T-cell (primary cell): ENCODE measurements at regions not wholly inside any gene's neighbourhood (a gene's known extent, or its start where the extent isn't known, plus 50 kb on each side); places are given as distances from the start of the nearest gene placed in this dataset.

Source experiments
- ATAC-seq, 4 experiments: fragments of 200-7000 bp in 3 of 4; fragments of 150-1000 bp in 1 of 4; cut with Tn5 transposase; replicated peaks in 1 of 4; 1 replicate in 3 of 4; 2 replicates in 1 of 4; pipeline ENCODE4 v1.10.0; 2021; ENCODE audit warnings: moderate library complexity in 3 of 4, mild to moderate bottlenecking in 2 of 4, moderate number of reproducible peaks in 1 of 4
- CTCF ChIA-PET, 2 donors: fragments of 300-600 bp; sonication (Branson Sonifier 250); formaldehyde crosslinking; loops; one replicate each; lab custom pipeline; 2022; ENCODE audit warnings: antibody characterized with exemption in 2 of 2; lab: Charles Lee
- POLR2A ChIA-PET, 2 donors: fragments of 300-600 bp; sonication (Branson Sonifier 250); formaldehyde crosslinking; loops; one replicate each; lab custom pipeline; 2022; ENCODE audit warnings: antibody characterized with exemption in 2 of 2; lab: Charles Lee
- DNase-seq, 35 experiments: peaks; one replicate each; pipeline versions ENCODE4 v3.0.0 to v3.0.0-alpha.2; 2013 to 2023
- H3K27ac ChIP-seq: one replicate; pipeline ENCODE4 v1.5.1; 2013; ENCODE audit warnings: low read length
- H3K27me3 ChIP-seq, 2 experiments: replicated peaks in 1 of 2; 1 replicate in 1 of 2; 2 replicates in 1 of 2; pipeline versions ENCODE4 v1.6.1 to v1.7.0; 2013; ENCODE audit warnings: low read length in 1 of 2, mixed read lengths in 1 of 2; ENCODE audit not compliant: control insufficient read depth in 2 of 2, insufficient read depth in 2 of 2; ENCODE audit errors: extremely low read depth in 1 of 2
- H3K36me3 ChIP-seq, 2 donors: 1 replicate in 1 of 2; 2 replicates in 1 of 2; pipeline versions ENCODE4 v1.6.1 to v1.7.0; 2013; ENCODE audit warnings: low read length in 1 of 2; ENCODE audit not compliant: control insufficient read depth in 2 of 2, insufficient read depth in 1 of 2; ENCODE audit errors: extremely low read depth in 1 of 2
- H3K4me1 ChIP-seq, 2 experiments: 1 replicate in 1 of 2; 2 replicates in 1 of 2; pipeline versions ENCODE4 v1.6.1 to v1.7.0; 2013; ENCODE audit warnings: low read length in 2 of 2, mixed read lengths in 1 of 2; ENCODE audit not compliant: insufficient read depth in 2 of 2, control insufficient read depth in 1 of 2; ENCODE audit errors: extremely low read depth in 1 of 2
- H3K4me3 ChIP-seq, 2 donors: 1 replicate in 1 of 2; 2 replicates in 1 of 2; pipeline versions ENCODE4 v1.5.1 to v1.7.0; 2013; ENCODE audit warnings: mild to moderate bottlenecking in 2 of 2, low read length in 1 of 2, moderate library complexity in 1 of 2; ENCODE audit not compliant: control insufficient read depth in 1 of 2; ENCODE audit errors: extremely low read depth in 1 of 2
- H3K9me3 ChIP-seq: 2 replicates; pipeline ENCODE4 v1.7.0; 2013
- H3K27ac Mint-ChIP-seq, 2 donors: one replicate each; pipeline ENCODE4 v1.8.0; 2020 to 2021; ENCODE audit warnings: mild to moderate bottlenecking in 2 of 2, mixed read lengths in 2 of 2
- H3K27me3 Mint-ChIP-seq, 2 donors: one replicate each; pipeline ENCODE4 v1.8.0; 2021 to 2022; ENCODE audit warnings: mixed read lengths in 2 of 2
- H3K36me3 Mint-ChIP-seq: one replicate; pipeline ENCODE4 v1.8.0; 2021; ENCODE audit warnings: mixed read lengths
- H3K4me1 Mint-ChIP-seq, 3 donors: one replicate each; pipeline ENCODE4 v1.8.0; 2020 to 2022; ENCODE audit warnings: mixed read lengths in 3 of 3, mild to moderate bottlenecking in 1 of 3
- H3K4me3 Mint-ChIP-seq, 3 donors: one replicate each; pipeline ENCODE4 v1.8.0; 2020 to 2022; ENCODE audit warnings: mild to moderate bottlenecking in 3 of 3, mixed read lengths in 3 of 3, moderate library complexity in 3 of 3
- H3K9me3 Mint-ChIP-seq, 3 donors: one replicate each; pipeline ENCODE4 v1.8.0; 2020 to 2022; ENCODE audit warnings: mixed read lengths in 3 of 3
- WGBS: methylation state at CpG from one replicate; pipeline ENCODE4 v1.1.5; 2013; ENCODE audit warnings: missing lambda C conversion rate; ENCODE audit not compliant: insufficient coverage; 5-methylcytosine and 5-hydroxymethylcytosine counted together

DNA sequence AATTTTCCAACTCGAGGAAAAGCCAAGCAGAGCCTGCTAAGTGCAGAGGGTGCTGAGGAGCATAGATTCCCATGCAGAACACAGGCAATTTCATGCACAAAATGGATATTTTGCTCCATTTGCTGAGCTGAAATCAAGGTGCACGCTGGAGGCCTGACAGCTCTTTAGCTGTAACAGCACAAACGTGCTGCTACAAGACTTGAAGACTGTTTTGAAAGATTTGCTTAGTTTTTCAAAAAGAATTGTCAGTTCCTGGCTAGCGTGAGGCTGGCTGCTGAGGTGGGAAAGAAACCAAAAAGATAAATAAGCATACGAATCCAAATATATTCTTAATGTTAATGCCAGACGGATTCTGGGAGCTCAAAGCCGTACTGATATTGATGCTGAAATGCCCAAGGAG lies 309.0 kb upstream of the MAF start:
- 71% methylated on average over 3 of the region's 7 CpGs for WGBS
- no peak overlapping the region for H3K4me3 ChIP-seq
- ATAC-seq (no peak), DNase-seq (no peak)
- no peak overlapping the region for H3K27ac ChIP-seq
- no peaks in the 10 kb centered on the region for H3K9me3 ChIP-seq
- ChIA-PET CTCF (no interaction called here), POLR2A (no interaction called here)
- H3K27ac Mint-ChIP-seq = no peak overlapping the region
- no peaks in the 10 kb centered on the region for H3K9me3 Mint-ChIP-seq
- no peaks in the 10 kb centered on the region for H3K36me3 ChIP-seq
- no peaks in the 10 kb centered on the region for H3K36me3 Mint-ChIP-seq
- H3K27me3 ChIP-seq = peaks cover 0 to 4% of the 10 kb centered on the region in 2 experiments
- no peaks in the 10 kb centered on the region for H3K4me1 Mint-ChIP-seq
- H3K4me3 Mint-ChIP-seq = no peak overlapping the region
- H3K27me3 Mint-ChIP-seq = peaks cover 0 to 4% of the 10 kb centered on the region in 2 donors
- H3K4me1 ChIP-seq = no peaks in the 10 kb centered on the region

DNA sequence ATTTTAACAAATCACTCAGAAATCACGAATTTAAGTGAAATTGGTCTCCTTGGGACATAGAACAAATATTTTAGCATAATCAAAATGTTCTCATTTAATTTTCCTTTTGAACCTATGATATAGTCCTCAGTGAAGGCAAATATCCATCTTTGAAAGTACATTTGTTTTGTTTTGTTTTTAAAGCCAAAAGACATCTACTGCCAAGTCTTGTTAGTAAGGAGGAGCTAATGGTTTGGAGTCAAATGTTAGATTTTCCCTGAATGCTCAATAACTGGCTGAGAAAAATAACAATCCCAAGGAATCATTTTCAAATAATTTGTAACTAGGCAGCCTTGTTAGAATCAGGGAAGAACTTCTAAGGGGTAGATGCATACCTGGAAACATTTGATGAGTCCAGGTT lies 302.9 kb upstream of the MAF start:
- Mint-ChIP-seq H3K9me3 (peaks cover 0 to 3% (median 2%) of the 10 kb centered on the region in 3 donors), H3K4me3 (no peak overlapping the region), H3K27ac (no peak overlapping the region), H3K27me3 (peaks cover 0 to 10% of the 10 kb centered on the region in 2 donors), H3K4me1 (no peaks in the 10 kb centered on the region), H3K36me3 (no peaks in the 10 kb centered on the region)
- Histone ChIP-seq H3K27ac (no peak overlapping the region), H3K4me1 (no peaks in the 10 kb centered on the region), H3K9me3 (no peaks in the 10 kb centered on the region), H3K4me3 (no peak overlapping the region), H3K36me3 (no peaks in the 10 kb centered on the region), H3K27me3 (peaks cover 0 to 6% of the 10 kb centered on the region in 2 experiments)
- no peak for ATAC-seq
- DNase-seq = no peak
- POLR2A ChIA-PET = no interaction called here
- CTCF ChIA-PET = no interaction called here
- WGBS = no CpG with 5 or more reads among the region's 1 CpG

DNA sequence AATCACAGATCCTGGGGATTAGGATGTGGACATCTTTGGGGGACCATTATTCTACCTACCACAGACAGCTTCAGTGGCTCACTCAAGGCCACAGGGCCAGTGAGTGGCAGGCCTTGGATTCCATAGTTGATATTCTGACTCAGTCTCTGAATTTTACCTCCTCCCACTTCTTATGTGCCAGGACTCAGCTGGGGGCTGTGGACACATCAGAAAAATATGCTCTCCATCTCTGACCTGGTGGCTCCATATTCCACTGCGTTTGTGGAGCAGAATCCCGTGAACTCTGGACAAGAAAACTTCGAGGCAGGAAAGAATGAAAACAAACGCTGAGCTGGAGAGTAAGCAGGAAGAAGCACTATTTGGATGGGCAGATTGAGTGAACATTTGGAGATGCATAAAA lies 301.8 kb upstream of the MAF start:
- WGBS = 77% methylated on average over 4 of the region's 4 CpGs
- Mint-ChIP-seq H3K9me3 (peaks cover 0 to 3% (median 2%) of the 10 kb centered on the region in 3 donors), H3K27ac (no peak overlapping the region), H3K4me3 (no peak overlapping the region), H3K36me3 (no peaks in the 10 kb centered on the region), H3K4me1 (no peaks in the 10 kb centered on the region), H3K27me3 (peaks cover 0 to 8% of the 10 kb centered on the region in 2 donors)
- Histone ChIP-seq H3K4me1 (no peaks in the 10 kb centered on the region), H3K27ac (no peak overlapping the region), H3K27me3 (peaks cover 0 to 6% of the 10 kb centered on the region in 2 experiments), H3K9me3 (no peaks in the 10 kb centered on the region), H3K4me3 (no peak overlapping the region), H3K36me3 (no peaks in the 10 kb centered on the region)
- POLR2A ChIA-PET = no interaction called here
- no peak for ATAC-seq
- CTCF ChIA-PET = no interaction called here
- no peak for DNase-seq

DNA sequence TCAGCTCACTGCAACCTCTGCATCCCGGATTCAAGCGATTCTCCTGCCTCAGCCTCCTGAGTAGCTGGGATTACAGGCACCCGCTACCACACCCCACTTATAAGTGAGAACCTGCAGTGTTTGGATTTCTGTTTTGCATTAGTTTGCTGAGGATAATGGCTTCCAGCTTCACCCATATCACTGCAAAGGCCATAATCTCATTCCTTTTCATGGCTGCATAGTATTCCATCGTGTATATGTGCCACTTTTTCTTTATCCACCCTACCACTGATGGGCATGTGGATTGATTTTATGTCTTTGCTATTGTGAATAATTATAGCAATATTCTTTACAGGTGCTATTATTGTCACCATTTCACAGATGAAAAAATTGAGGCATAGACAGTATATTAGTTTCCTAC lies 301.0 kb upstream of the MAF start:
- Histone ChIP-seq H3K36me3 (no peaks in the 10 kb centered on the region), H3K4me3 (no peak overlapping the region), H3K27me3 (peaks cover 0 to 2% of the 10 kb centered on the region in 2 experiments), H3K27ac (no peak overlapping the region), H3K9me3 (no peaks in the 10 kb centered on the region), H3K4me1 (no peaks in the 10 kb centered on the region)
- H3K27ac Mint-ChIP-seq = no peak overlapping the region
- DNase-seq (no peak), ATAC-seq (no peak)
- H3K27me3 Mint-ChIP-seq = peaks cover 0 to 6% of the 10 kb centered on the region in 2 donors
- H3K4me3 Mint-ChIP-seq = no peak overlapping the region
- no peaks in the 10 kb centered on the region for H3K4me1 Mint-ChIP-seq
- no peaks in the 10 kb centered on the region for H3K36me3 Mint-ChIP-seq
- ChIA-PET POLR2A (no interaction called here), CTCF (no interaction called here)
- 100% methylated on average over 1 of the region's 4 CpGs for WGBS
- peaks cover 0 to 3% (median 2%) of the 10 kb centered on the region in 3 donors for H3K9me3 Mint-ChIP-seq

DNA sequence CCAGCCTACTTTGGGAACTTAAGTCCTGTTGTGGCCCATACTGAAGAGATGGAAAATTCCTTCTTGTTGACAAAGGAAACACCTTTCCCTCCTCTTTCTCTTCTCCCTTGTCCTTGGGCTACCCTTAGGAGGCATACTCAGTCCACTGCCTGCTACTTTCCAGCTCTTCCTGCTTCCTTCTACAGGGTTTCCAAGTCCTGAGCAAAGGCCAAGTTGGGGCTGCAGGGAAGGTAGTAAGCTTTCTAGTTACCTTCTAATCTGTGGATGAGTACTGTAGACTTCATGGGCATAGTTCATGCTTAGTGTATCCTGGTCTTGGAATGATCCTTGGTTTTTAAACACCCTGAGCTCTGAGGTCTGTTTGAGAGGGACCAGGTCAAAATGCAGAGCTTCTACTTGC lies 299.2 kb upstream of the MAF start:
- Mint-ChIP-seq H3K27me3 (peaks cover 0 to 6% of the 10 kb centered on the region in 2 donors), H3K4me3 (no peak overlapping the region), H3K27ac (no peak overlapping the region), H3K36me3 (no peaks in the 10 kb centered on the region), H3K4me1 (no peaks in the 10 kb centered on the region), H3K9me3 (peaks cover 0 to 3% (median 2%) of the 10 kb centered on the region in 3 donors)
- no peaks in the 10 kb centered on the region for H3K36me3 ChIP-seq
- H3K27ac ChIP-seq = no peak overlapping the region
- ATAC-seq (no peak), DNase-seq (no peak)
- no peak overlapping the region for H3K4me3 ChIP-seq
- ChIA-PET CTCF (interaction anchor here in 1 of 2 donors (0.5 kb wide), 1 partner anchor 502 kb away, joined by 3 read pairs; no protein-coding TSS in a partner anchor), POLR2A (no interaction called here)
- H3K9me3 ChIP-seq = no peaks in the 10 kb centered on the region
- H3K4me1 ChIP-seq = no peaks in the 10 kb centered on the region
- peaks cover 0 to 2% of the 10 kb centered on the region in 2 experiments for H3K27me3 ChIP-seq

DNA sequence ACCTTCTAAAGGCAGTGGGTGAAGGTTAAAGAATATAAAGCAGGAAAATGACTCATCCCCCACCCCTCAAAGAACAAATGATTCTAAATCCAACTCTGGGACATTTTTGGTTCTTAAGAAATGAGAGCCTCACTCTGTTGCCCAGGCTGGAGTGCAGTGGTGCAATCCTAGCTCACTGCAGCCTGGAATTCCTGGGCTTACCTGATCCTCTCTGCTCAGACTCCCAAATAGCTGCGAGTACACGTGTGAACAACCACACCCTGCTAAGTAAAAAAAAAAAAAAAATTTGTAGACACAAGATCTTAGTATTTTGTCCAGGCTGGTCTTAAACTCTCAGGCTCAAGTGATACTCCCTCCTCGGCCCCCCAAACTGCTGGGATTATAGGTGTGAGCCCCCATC lies 298.8 kb upstream of the MAF start:
- H3K4me1 Mint-ChIP-seq = no peaks in the 10 kb centered on the region
- H3K9me3 Mint-ChIP-seq = peaks cover 0 to 3% (median 2%) of the 10 kb centered on the region in 3 donors
- H3K9me3 ChIP-seq = no peaks in the 10 kb centered on the region
- H3K27me3 ChIP-seq = peaks cover 0 to 2% of the 10 kb centered on the region in 2 experiments
- peaks cover 0 to 6% of the 10 kb centered on the region in 2 donors for H3K27me3 Mint-ChIP-seq
- no peak for DNase-seq
- ATAC-seq = no peak
- no peaks in the 10 kb centered on the region for H3K4me1 ChIP-seq
- no peak overlapping the region for H3K27ac ChIP-seq
- no peaks in the 10 kb centered on the region for H3K36me3 Mint-ChIP-seq
- H3K27ac Mint-ChIP-seq = no peak overlapping the region
- no peaks in the 10 kb centered on the region for H3K36me3 ChIP-seq
- WGBS = no CpG with 5 or more reads among the region's 3 CpGs
- ChIA-PET POLR2A (no interaction called here), CTCF (interaction anchor here in 1 of 2 donors (0.5 kb wide), 1 partner anchor 502 kb away, joined by 3 read pairs; no protein-coding TSS in a partner anchor)
- no peak overlapping the region for H3K4me3 ChIP-seq
- H3K4me3 Mint-ChIP-seq = no peak overlapping the region

DNA sequence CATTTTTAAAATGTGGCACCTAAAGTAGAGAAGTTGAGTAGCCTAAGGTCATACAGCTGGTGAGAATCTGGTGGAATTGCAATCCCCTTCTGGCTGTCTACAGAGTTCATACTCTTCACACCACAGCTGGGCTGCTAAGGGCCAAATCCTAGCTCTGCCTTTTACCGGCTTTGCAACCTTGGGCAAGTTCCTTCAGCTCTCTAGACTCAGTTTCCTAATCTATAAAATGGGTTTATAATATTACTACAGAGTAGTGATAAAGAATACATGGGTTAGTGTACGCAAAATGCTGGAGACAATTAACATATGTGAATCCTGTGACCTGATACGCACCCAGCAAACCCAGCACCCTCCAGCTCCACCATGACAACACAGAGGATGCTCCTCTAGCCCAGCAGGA lies 298.2 kb upstream of the MAF start:
- ATAC-seq = no peak
- no peaks in the 10 kb centered on the region for H3K4me1 Mint-ChIP-seq

More for the DNA sequence above, 298.2 kb upstream of the MAF start:
- Histone ChIP-seq H3K36me3 (no peaks in the 10 kb centered on the region), H3K27ac (no peak overlapping the region), H3K4me3 (no peak overlapping the region), H3K27me3 (peaks cover 0 to 2% of the 10 kb centered on the region in 2 experiments), H3K4me1 (no peaks in the 10 kb centered on the region), H3K9me3 (no peaks in the 10 kb centered on the region)
- ChIA-PET CTCF (no interaction called here), POLR2A (no interaction called here)
- DNase-seq = no peak
- Mint-ChIP-seq H3K36me3 (no peaks in the 10 kb centered on the region), H3K27me3 (peaks cover 0 to 6% of the 10 kb centered on the region in 2 donors), H3K27ac (no peak overlapping the region), H3K4me3 (no peak overlapping the region), H3K9me3 (peaks cover 0 to 3% (median 2%) of the 10 kb centered on the region in 3 donors)
- WGBS = no CpG with 5 or more reads among the region's 3 CpGs
